DMS114 treated with DMSO at 0.1 percent for 48 hours (cell line): ENCODE measurements at regions not wholly inside any gene's neighbourhood (a gene's known extent, or its start where the extent isn't known, plus 50 kb on each side); places are given as distances from the start of the nearest gene placed in this dataset.
A peak's percentile ranks its signal among the peaks of the same experiment; 100 is the strongest.

Experiments
- DNase-seq: peaks from one replicate; lab custom pipeline; 2025; ENCODE audit not compliant: unreplicated experiment; lab: John Stamatoyannopoulos, UW

GRCh38 chr21:18937337-18937736 is 533.8 kb upstream of the TMPRSS15 start:
- no peak for DNase-seq

- DNase-seq, result no peak
These were observed 537.2 kb upstream of the TMPRSS15 start for GRCh38 chr21:18940791-18941190.

GRCh38 chr21:18950045-18950740 is 546.6 kb upstream of the TMPRSS15 start:
- no peak for DNase-seq

GRCh38 chr21:18951271-18952038 is 547.9 kb upstream of the TMPRSS15 start:
- DNase-seq, result peak; percentile 21

- no peak for DNase-seq
These were observed 550.9 kb upstream of the TMPRSS15 start for GRCh38 chr21:18954441-18954844.

- no peak for DNase-seq
These were observed 556.2 kb upstream of the TMPRSS15 start for GRCh38 chr21:18959817-18960216.

GRCh38 chr21:18960306-18960705 is 556.7 kb upstream of the TMPRSS15 start:
- DNase-seq, result no peak

- no peak for DNase-seq
These were observed 566.8 kb upstream of the TMPRSS15 start for GRCh38 chr21:18970416-18970815.

- DNase-seq, result no peak
These were observed 567.4 kb upstream of the TMPRSS15 start for GRCh38 chr21:18970941-18971340.

GRCh38 chr21:18985584-18985983 is 582.0 kb upstream of the TMPRSS15 start:
- no peak for DNase-seq

GRCh38 chr21:18986197-18986596 is 582.6 kb upstream of the TMPRSS15 start:
- DNase-seq, result no peak

- no peak for DNase-seq
These were observed 584.0 kb upstream of the TMPRSS15 start for GRCh38 chr21:18987520-18988026.

- DNase-seq, result no peak
These were observed 586.4 kb upstream of the TMPRSS15 start for GRCh38 chr21:18989953-18990495.

GRCh38 chr21:18991846-18992245 is 588.3 kb upstream of the TMPRSS15 start:
- no peak for DNase-seq

- DNase-seq, result no peak
These were observed 606.7 kb upstream of the TMPRSS15 start for GRCh38 chr21:19010251-19010650.

- DNase-seq, result no peak
These were observed 607.4 kb upstream of the TMPRSS15 start for GRCh38 chr21:19010996-19011395.

- no peak for DNase-seq
These were observed 607.9 kb upstream of the TMPRSS15 start for GRCh38 chr21:19011451-19011850.

GRCh38 chr21:19013916-19014315 is 610.3 kb upstream of the TMPRSS15 start:
- no peak for DNase-seq

- no peak for DNase-seq
These were observed 614.9 kb upstream of the TMPRSS15 start for GRCh38 chr21:19018529-19018928.

- no peak for DNase-seq
These were observed 619.4 kb upstream of the TMPRSS15 start for GRCh38 chr21:19022978-19023377.

- DNase-seq, result no peak
These were observed 623.3 kb upstream of the TMPRSS15 start for GRCh38 chr21:19026911-19027310.

GRCh38 chr21:19029816-19030215 is 626.2 kb upstream of the TMPRSS15 start:
- no peak for DNase-seq
